ENCODE measurements at regions not wholly inside any gene's neighbourhood (a gene's known extent, or its start where the extent isn't known, plus 50 kb on each side); places are given as distances from the start of the nearest gene placed in this dataset.

DNA sequence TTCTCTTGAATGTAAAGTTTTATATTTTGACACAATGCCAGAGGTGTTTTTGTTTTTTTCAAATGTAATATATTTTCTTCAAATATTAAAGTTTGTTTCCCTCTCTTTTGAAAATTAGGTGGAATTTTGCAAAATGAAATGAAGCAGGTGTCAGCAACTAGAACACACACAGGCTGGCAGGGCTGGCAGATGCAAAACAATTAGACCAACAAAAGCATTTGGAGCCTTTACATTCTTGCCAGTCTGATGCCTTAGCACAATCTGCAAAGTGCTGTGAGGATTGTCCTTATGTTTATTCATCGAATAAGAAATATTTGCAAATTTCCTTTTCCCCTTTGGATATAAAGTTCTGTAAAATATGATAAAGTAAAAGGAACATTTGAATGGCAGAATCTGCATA lies 1063.9 kb downstream of the CDH9 start:
- TF ChIP-seq, protein P1, sequence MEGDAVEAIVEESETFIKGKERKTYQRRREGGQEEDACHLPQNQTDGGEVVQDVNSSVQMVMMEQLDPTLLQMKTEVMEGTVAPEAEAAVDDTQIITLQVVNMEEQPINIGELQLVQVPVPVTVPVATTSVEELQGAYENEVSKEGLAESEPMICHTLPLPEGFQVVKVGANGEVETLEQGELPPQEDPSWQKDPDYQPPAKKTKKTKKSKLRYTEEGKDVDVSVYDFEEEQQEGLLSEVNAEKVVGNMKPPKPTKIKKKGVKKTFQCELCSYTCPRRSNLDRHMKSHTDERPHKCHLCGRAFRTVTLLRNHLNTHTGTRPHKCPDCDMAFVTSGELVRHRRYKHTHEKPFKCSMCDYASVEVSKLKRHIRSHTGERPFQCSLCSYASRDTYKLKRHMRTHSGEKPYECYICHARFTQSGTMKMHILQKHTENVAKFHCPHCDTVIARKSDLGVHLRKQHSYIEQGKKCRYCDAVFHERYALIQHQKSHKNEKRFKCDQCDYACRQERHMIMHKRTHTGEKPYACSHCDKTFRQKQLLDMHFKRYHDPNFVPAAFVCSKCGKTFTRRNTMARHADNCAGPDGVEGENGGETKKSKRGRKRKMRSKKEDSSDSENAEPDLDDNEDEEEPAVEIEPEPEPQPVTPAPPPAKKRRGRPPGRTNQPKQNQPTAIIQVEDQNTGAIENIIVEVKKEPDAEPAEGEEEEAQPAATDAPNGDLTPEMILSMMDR (IDR thresholded peaks at IDR 0.05) = no peak
- no peak for TF ChIP-seq POLR2A (IDR thresholded peaks at IDR 0.05)
